SKM-1 treated with dmso at 0.1 percent for 144 hours (cell line): ENCODE measurements at regions not wholly inside any gene's neighbourhood (a gene's known extent, or its start where the extent isn't known, plus 50 kb on each side); places are given as distances from the start of the nearest gene placed in this dataset.
"Not testable (repeated sequence)": the region's sequence is repeated elsewhere in the genome, so short reads cannot be mapped to it uniquely, and the experiment has no call there.

ENCODE experiments used
- DNase-seq: peaks from one replicate; lab custom pipeline; 2025; ENCODE audit not compliant: unreplicated experiment; lab: John Stamatoyannopoulos, UW

DNA sequence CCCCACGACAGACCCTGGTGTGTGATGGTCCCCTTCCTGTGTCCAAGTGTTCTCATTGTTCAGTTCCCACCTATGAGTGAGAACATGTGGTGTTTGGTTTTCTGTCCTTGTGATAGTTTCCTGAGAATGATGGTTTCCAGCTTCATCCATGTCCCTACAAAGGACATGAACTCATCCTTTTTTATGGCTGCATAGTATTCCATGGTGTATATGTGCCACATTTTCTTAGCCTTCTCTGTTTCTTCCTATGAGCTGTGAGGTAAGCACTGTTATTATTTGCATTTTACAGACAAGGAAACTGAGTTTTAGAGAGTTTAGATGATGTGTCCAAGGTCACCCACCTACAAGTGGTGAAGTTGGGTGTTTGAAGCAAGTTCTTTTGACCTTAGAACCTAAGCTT is 51.1 kb upstream of the BNC1 start:
- DNase-seq: not testable (repeated sequence)

DNA sequence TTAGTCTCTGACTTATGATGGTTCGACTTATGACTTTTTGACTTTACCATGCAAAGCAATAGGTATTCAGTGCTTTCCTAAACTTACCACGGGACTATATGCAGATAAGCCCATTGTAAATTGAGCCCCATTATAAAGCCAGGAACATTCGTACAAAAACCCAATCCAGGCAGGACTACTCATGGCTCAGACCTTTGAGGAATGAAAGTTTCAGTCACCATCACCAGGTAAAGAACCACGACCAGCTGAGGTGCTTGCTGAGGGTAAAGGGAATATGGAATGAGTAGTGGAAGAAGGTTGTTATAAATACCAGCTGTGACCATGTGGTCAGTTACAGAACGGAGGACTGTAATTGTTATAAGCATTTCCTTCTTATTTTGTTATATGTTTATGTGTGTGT is 54.9 kb upstream of the BNC1 start:
- DNase-seq: no peak

DNA sequence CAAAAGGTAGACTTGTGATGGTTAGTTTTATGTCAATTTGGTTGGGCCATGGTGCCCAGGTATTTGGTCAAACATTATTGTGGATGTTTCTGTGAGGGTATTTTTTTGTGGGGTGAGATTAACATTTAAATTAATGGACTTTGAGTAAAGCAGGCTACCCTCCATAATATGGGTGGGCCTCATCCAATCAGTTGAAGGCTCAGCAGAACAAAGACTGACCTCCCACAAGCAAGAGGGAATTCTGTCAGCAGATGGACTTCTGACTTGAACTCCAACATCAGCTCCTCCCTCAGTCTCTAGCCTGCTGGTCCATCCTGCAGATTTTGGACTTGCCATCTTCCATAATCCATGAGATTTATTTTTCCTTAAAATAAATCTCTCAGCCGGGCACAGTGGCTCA is 55.6 kb upstream of the BNC1 start:
- DNase-seq: no peak

DNA sequence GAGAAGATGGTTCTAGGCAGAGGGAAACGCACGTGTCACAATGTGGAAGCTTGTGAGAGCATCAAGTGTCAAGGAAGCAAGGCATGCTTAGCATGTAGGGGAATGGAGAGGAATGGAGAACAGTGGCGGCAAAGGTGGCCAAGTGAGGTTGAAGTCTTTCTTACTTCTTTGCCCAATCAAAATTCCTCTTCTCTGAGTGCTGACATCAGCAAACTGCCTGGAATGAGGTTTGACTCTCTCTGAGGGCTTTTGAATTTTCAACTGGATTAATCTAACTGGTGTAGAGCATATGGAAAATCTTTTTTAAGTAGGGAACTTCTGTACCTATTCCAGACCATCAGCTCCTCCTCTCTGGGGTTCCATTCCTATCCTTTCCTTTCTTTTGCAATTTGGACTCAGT is 61.9 kb upstream of the BNC1 start:
- no peak for DNase-seq

DNA sequence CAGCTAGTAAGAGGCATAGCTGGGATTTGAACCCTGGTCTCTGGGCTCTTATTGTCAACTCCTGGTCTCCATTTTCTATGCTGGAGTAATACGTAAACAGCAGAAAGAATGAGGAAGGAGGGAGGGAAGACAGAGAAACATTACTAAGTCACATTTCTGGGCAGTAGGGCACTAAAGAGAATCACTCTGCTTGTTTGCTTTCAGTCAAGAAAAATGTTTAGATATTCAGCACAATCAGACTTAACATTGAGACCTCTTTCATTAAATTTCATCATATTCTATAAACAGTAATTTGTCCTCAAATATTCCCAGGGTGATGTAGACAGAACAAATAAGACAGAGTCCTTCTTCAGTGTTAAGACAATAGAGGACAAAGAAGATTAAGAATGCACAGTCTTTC is 67.7 kb upstream of the BNC1 start:
- DNase-seq: no peak

DNA sequence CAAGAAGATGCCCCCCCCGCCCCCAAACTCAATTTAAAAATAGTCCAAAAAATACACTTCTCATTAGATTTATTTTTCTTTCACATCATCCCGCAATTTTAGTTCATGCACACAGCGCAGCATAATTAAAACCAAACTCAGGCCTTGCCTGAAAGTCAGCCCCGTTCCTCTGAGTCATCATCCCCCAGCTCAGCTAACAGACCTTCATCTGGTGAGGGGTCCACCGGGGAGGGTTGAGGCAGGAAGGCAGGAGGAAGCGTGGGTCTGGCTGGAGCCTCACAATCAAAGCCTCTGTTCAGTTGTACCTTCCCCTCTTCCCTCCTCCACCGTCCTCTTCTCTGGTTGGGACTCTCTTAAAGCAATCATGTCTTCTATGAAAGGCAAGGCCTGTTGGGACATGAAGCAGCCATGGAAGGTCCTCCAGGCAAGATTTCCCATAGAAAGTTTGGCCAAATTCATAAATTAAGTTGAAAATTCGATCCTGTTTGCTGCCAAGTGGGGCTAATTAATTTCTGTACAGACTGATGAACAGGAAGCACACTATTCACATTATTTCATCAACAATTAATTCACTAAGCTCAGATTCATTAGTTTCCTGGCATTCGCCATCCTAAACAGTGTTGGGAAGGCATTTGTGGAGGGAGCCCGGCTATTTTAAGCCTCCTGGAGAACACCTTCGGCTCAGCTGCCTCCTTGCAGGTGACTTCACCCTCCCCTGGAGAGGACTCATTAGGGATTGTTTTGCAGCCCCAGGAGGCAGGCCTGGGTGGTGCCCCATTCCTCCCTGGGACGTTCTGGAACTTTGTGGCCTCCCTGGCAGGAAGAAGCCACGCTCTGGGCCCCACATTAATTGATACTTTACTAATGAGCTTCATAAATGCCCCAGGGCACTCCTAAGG is 72.3 kb upstream of the BNC1 start:
- no peak for DNase-seq

DNA sequence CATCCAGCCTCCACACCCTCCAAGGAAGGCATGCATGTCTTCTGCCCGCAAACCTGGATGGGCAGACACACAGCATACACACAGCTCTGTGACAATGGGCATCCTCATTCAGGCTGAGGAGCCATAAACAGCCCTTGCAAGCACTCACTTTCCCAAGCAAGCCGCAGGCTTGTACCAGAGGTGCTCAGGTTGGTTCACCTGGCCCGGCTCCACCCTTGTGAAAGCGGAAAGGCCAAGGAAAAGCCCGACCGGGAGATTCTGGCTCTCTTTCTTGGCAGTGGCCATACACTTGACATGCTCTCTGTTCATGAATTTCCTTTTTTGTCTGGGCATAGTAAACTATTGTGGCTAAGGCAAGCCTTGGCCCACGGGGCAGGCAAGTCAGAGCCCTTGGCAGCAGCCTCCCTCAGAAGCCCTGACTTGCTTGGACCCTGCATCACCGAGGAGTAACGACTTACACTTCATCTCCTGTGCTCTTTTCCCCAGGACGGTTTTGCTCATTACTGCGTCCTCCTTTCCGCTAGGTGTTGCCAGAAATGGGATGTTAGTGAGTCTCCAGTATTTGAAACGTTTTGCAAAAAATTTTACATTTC is 74.6 kb upstream of the BNC1 start:
- DNase-seq: no peak

DNA sequence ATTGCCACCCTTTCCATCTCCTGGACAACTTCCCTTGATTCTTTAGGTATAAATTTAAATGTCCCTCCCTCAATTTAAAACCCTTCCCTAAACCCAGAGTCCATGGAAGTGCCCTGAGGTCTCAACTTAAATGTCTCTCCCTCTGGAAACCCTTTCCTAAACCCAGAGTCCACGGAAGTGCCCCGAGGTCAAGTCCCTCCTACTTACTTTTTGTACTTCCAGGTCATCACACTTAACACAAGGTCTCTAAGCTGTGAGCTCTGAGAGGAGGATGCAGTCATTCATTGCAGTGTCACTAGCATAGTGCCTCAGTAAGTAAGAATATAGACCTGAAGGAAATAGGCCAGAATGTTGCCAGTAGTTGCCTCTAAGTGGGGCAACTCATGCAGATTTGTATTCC is 78.2 kb upstream of the BNC1 start:
- DNase-seq: no peak

DNA sequence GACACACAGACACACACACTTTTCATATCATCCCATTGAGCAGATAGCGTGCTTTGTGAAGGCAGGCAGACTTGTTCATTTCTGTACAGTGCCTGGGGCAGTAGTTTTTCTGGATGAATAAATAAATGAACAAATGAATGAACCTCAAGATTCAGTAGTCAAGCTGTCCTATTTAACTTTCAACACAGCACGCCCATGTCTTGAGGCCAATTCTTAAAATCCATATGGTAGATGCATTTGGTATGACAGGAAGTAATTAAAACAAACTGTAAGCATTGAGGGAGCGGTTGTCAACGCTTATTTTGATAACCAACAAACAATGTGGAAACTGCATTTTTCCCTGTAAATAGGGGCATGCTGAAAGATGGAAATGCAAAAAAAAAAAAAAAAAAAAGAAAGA is 80.0 kb upstream of the BNC1 start:
- no peak for DNase-seq

DNA sequence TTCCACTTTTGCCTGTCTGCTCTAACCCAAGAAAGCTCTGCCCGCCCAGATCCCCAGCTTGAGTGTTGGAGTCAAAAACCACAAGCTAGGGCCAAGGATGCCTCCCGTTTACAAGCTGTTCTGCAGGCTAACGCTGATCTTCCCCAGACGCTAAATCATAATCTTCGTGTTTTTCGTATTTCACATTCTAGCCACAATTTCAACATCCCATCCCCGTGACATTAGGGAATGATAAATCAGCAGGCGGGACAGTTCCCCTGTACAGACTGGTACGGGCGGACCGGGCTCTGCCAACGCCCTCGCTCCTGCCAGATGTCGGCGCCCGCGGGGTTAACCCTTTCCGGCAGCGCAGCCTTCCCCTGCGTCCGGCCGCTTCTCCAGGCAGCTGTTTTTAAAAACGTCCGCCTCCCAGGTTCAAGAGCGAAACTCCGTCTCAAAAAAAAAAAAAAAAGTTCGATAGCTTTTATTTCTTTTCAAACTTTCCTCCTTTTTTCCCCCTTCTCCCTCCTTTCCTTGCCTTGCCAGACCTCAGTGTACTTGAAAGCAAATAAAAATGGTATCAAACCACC is 81.0 kb upstream of the BNC1 start:
- DNase-seq: peak; percentile 20

DNA sequence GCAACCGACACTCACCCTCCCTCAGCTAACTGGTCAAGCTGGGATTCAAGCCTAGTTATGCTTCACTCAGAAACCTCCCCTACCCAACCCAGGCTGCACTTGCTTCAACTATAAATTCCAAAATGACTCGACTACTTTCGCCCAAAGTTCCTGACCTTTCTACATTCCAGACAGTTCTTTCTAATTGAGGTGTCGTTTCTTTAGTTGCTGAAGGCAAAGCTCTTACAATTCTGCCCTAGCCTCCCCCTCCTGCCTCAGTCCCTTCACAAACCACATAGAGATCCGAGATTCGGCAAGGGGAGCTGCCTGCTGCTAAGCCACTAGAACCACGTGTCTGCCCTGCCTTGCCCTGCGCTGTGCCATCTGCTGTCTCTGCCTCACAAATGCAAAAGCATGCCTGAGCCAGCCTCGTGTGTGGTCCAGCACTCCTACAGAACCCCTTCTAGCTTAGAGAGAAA is 74.7 kb upstream of the SH3GL3 start:
- DNase-seq: no peak

DNA sequence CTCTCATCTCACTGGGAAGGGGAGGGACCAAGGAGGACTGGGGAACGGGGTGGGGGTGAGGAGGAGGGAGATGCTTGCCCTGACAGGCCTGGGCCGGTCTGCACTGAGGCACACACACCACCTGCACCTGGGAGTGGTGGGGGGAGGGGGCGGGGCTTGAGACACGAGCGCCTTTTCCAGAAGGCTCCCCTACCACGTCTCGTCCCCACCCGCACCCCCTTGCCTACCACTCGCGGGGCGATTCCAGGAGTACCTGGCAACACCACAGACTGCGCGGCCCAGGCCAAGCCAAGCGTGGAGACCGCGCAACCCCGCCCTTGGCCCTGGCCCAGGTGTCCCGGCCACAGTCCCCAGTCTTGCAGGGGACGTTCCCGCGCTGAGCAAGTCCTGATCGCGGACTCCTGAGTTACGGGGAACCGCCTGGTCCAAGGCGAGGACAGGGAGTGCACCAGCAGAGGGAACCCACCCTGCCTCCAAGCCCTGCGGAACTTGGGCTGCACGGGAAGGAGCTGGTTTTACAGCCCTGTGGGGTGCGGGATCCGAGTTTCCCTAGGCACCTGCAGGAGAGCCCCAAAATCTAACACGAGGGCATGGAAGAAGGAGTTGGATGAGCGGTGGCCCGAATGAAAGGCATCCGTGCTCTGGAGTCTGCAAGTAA is 68.1 kb upstream of the SH3GL3 start:
- no peak for DNase-seq

DNA sequence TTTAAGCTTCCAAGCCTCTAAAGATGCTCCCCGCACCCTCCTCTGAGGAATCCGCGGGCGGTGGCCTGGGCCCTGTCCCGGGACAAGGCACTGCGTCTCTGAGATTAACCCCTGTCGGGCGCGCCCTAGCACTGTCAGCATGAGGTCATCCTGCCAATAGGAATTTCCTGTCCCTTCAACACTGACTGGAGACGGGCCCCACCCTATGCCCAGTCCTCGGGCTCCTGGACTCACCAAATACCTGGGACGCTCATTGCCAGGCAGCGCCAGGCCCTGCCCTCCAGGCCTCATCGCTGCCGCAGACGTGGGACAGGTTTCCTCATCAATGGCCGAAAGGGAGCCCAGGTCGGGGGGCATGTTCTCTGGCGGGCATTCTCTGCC is 67.6 kb upstream of the SH3GL3 start:
- no peak for DNase-seq

DNA sequence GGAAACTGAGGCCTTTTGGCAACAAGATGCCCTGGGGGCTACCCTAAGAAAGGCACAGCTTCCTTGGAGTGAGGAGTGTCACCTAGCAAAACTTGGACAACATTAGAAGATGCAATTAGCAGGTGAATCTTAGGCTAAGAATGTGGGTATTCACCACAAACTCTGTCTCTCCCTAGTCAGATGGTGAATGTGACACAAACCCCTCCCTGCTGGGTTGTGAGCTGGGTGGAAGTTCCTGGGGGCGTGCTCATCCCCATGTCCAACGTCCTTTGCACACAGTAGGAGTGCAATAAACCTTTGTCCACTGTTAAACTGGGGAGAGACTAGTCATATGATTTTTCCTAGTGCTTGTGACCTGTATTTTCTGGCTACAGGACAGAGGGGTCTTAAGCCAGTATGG is 67.1 kb upstream of the SH3GL3 start:
- no peak for DNase-seq

DNA sequence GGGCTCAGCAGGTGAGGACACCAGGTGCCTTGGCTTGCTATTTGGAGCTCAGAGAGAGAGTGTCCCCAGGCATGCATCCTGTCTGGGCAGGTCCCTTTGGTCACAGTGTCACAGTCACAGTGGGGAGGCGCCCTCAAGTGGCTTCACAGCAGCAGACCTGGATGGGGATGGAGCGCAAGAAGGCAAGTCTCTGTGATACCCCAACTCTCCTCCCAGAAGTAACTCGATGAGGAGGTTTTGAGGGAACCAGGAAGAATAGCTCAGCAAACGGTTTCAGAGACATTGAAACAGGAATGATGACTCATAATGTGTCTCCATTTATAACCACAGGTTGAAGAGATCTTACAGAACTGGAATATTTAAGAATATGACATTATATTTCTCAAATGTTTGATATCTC is 66.5 kb upstream of the SH3GL3 start:
- DNase-seq: peak; percentile 25

DNA sequence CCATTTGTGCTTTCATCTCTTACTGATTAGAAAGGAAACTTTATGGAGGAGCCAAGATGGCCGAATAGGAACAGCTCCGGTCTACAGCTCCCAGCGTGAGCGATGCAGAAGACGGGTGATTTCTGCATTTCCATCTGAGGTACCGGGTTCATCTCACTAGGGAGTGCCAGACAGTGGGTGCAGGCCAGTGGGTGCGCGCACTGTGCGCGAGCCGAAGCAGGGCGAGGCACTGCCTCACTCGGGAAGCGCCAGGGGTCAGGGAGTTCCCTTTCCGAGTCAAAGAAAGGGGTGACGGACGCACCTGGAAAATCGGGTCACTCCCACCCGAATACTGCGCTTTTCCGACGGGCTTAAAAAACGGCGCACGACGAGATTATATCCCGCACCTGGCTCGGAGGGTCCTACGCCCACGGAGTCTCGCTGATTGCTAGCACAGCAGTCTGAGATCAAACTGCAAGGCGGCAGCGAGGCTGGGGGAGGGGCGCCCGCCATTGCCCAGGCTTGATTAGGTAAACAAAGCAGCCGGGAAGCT is 63.5 kb upstream of the SH3GL3 start:
- not testable (repeated sequence) for DNase-seq

DNA sequence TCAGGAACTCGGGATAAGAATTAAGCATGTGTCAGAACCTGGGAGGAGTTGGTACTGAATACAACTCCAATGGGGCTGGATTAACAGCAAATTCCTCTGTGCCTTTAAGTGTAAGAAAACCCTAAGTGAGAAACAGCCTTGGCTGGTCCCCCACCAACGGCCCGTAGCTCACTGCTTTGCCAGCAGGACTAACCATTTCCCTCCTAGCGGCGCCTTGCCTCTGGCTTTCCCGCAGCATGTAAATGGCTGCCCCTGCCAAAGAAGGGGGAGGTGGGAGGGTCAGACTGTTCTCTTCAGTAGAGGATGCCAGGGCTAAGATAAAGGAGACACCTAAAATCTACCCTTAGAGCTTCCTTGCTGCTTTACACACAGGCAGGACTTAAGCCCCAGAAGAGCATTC is 51.0 kb upstream of the SH3GL3 start:
- no peak for DNase-seq
